GM21737 (cell line): ENCODE measurements at regions not wholly inside any gene's neighbourhood (a gene's known extent, or its start where the extent isn't known, plus 50 kb on each side); places are given as distances from the start of the nearest gene placed in this dataset.
"Not testable (repeated sequence)": the region's sequence is repeated elsewhere in the genome, so short reads cannot be mapped to it uniquely, and the experiment has no call there.

Experiments
- ATAC-seq: cut with Tn5 transposase; IDR thresholded peaks from one replicate; pipeline ENCODE4 v1.9.1; 2021; ENCODE audit warnings: mild to moderate bottlenecking, moderate library complexity; ENCODE audit not compliant: unreplicated experiment

DNA sequence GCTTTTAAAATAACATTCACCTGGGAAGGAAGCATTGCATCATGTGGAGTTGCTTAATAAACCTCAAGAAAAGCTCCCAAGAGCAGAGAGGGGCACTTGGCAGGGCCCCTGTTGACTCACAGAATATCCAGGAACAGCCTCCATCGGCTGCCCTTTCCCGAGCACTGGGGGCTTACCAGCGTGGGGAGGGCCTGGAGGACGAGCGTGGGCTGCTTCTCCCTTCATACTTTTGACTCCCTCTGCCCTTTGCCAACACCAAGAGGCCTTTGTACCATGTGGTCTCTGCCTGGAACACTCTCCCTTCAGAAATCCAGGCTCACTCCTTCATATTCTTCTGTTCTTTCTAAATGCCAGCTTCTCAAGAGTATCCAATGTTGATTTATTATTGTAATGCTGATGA is 492.1 kb upstream of the TMEM132C start:
- ATAC-seq = no peak

DNA sequence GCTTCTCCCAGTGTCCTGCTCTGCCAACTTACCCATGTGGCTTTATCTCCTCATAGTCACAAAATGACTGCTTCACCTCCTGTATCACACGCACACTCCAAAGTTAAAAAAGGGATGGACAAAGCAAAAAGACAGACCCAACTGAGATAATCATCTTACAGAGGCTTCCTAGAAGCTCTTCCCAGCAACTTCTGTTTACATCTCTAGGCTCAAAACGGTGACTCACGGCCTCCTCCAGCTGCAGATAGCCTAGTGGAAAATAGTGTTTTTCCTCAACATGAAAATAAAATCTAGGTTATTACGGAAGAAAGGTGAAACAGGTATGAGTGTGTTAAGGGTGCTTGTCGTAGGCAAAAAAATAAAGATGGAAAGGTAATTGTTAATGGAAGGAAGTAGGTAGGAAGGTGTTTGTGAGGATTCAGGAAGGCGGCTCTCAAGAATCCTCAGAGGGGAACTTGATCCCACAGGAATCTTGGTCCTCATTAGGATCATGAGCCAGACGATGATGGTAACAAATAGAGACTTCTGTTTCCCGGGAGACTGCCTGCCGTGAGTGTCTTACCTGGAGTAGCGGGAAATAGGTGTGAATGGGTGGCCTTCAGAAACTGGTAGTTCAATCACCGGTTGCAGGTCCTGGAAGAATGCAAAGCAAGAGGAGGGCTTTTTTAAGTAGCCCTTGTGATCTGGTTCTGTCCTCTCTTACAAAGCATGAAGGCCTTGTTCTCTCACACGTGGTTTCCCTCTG is 487.5 kb upstream of the TMEM132C start:
- ATAC-seq = no peak

DNA sequence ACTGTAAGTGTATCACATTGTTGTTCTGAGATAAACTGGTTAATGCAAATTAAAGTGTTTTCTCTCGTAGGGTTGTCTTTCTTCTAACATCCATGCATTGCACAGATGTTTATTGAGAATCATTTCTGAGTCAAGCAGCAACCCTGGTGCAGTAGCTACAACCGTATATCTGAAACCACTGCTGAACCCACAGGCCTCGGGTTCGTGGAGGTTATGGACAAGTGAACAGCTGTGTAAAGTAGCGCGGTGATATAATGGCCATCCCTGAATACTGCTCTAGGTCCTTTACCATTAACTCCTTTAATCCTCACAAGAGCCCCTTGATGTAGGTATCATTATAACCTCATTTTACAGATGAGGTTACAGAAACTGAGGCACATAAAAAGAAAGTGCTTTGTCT is 486.1 kb upstream of the TMEM132C start:
- ATAC-seq = no peak

DNA sequence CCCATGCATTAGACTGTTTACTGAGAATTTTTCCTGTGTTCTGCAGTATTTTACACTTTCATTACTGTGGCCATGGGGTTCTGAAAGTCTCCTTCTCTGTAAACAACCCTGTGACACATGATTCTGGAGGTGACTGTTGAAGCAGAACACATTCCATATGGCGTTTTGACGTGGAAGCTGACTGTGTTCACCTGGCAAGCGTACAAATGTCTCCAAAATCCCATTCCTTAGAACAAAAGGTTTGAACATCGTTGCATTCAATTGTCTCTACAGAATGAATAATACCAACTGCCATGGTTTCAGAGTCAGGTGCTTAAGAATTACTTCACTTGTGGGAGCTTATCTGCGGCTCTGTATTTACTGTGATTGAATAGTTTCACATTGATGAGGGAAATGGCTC is 485.6 kb upstream of the TMEM132C start:
- no peak for ATAC-seq

DNA sequence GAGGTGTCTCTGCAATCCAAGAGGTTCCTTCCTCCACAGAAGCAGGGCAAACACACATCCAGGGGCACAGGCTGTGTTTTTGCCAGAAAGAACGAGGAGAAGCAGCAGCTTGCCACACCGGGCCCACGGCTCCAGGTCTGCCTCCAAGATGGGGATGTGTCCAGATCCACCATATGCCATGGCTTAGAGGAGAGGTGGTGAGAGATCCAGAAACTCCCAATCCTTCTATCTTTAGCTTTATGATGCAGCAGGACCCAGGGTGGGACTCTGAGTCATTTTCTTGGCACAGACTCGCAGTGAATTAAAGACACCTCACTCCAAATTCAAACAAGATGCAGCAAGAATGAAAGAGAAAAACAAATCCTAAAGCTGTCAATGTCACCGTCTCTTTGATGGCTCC is 481.4 kb upstream of the TMEM132C start:
- ATAC-seq = no peak

DNA sequence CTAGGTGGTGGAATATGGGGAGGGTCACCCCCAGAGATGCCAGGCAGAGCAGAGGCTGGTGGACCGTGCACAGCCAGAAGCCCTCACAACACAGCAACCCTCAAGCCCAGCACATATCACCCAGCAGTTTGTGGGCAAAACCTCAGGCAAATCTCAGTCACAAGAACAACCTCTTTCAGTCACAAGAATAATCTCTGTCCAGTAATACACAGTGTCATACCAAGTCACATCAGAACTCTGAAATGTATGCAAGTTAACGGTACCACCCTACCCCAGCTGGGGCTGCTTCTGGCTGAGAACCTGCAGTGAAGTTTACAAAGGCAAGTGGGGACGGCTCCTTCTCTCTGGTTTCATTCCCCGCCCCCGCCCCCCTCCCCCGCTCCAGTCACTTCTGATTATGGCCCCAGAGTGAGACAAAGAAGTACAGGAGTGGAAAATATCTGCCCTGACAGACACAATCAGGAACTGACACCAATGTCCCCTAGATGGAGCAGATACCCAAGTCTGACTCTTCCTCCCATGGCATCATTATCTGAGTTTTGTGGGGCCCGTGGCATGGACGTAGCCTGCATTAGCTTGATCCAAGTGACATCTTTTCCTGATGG is 480.9 kb upstream of the TMEM132C start:
- no peak for ATAC-seq

DNA sequence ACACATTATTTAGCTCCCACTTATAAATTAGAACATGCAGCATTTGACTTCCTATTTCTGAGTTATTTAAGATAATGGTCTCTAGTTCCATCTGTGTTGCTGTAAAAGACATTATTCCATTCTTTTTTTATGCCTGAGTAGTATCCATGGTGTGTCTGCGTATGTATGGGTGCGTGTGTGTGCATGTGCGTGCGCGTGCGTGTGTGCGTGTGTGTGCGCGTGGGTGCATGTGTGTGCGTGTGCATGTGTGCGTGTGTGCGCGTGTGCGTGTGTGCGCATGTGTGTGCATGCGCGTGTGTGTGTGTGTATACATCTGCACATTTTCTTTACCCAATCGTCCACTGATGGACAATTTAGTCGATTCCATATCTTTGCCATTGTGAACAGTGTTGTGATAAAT is 479.4 kb upstream of the TMEM132C start:
- ATAC-seq = no peak

DNA sequence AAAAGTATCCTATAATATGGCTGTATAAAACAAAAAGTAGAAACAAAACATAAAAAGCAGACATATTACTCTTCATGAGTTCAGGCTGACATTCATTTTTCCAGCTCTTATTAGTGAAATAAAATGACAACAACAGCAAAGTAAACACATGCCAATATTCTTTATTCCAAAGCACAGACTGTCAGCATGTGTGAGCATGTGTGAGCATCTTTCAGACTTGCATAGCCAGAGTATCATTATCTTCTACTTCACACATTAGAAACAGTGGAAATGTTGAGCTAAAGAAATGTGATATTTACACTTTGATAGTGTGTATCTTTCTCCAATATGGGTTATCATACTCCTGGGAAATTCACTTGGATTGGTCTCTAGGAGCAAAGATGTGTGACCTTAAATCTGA is 476.6 kb upstream of the TMEM132C start:
- no peak for ATAC-seq

DNA sequence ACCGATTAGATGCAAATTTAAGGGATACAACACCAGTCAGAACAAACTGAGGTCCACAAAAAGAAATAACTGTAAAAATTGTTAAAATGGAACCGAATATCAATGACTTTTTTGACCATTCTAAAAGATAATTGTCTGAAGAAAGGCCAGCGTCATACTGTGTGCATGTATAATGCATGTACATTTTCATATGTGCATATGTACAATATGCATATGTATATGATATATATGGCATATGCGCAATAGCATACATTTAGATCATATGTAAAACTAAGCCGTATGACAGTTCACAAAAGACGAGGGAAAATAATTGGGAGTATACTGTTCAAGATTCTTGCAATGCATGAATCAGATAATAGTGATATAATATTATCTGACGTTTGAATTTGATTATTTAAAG is 475.8 kb upstream of the TMEM132C start:
- ATAC-seq = no peak

DNA sequence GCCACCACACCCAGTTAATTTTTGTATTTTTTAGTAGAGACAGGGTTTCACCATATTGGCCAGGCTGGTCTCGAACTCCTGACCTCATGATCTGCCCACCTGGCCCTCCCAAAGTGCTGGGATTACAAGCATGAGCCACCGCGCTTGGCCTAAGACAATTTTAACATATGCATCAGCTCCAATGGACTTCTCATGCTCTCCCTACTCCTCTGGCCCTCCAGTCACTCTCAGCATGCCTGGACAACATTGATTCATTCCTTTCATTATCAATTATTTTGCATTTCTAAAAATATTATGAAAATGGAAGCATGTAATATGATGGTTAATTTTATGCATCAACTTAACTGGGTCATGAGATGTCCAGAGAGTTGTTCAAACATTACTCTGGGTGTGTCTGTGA is 469.1 kb upstream of the TMEM132C start:
- no peak for ATAC-seq

DNA sequence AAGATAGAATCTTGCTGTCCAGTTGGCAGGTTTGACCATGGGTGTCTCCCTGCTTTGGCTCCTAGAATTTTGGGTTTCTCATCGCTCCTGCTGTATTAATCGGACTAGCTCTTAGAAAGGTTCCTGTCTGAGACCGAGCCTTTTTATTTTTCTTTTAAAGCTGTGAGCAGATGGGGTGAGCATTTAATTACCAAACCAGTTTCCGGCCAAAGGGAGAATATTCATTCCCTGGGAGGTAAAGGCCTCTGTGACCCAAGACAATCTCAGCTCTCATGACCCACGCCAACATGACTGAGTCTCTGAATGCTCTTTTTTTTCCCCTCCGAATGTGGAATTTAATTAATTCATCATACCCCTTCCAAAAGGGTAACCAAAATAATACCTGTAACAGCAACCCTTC is 464.7 kb upstream of the TMEM132C start:
- no peak for ATAC-seq

DNA sequence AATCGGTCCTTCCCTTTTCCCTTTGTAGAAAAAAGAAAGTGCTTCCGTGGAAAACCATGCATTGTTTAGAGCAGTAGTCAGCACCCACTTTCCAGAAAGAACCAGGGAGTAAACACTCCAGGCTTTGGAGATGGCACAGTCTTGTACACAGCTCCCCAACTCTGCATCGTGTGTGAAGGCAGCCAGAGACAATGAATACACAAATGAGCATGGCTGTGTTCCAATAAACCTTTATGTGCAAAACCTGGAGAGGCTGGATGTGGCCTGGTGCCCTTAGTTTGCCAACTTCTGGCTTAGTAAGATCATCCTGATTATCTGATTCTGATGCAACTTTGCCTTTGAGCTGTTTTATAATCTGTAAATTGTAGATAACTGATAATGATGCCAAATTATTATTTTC is 463.4 kb upstream of the TMEM132C start:
- ATAC-seq = no peak

DNA sequence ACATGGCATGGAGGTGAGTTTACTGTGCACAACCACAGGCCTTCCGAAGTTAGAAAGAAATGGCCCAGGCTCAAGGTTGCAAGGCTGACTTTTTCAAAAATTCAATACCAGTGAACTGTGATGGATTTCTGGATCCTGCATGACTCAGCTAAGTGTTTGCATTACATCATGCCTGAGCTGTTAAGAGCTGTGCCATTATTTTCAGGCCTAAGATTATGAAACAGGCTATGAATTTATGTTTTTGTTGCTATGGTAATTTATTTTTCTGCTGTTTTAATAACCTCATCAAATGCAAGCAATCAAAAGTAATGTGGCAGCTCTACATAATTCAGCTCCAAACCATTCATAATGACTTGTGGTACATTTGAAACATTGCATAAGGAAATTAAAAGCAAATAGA is 457.7 kb upstream of the TMEM132C start:
- ATAC-seq = no peak

DNA sequence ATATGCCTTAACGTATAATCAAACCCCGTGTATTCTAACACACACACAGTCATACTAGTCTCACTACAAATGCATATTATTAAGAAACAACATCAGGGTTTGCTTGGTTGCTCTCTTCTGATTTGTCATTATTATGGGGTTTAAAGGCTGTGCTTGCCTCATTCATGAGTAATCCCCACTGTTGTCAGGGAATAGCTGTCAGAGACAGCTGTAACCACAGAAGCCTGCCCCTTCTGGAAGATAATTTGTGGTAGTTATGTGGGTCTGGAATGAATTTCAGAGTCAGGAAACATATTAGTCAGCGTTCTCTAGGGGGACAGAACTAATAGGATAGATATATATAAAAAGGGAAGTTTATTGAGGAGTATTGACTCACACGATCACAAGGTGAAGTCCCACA is 456.9 kb upstream of the TMEM132C start:
- ATAC-seq = no peak

DNA sequence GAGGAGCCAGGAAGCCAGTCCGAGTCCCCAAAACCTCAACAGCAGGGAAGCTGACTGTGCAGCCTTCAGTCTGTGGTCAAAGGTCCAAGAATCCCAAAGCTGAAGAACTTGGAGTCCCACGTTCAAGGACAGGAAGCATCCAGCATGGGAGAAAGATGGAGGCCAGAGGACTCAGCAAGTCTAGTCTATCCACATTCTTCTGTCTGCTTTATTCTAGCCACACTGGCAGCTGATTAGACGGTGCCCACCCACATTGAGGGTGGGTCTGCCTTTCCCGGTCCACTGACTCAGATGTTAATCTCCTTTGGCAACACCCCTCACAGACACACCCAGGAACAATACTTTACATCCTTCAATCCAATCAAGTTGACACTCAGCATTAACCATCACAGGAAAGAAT is 456.5 kb upstream of the TMEM132C start:
- ATAC-seq = not testable (repeated sequence)

DNA sequence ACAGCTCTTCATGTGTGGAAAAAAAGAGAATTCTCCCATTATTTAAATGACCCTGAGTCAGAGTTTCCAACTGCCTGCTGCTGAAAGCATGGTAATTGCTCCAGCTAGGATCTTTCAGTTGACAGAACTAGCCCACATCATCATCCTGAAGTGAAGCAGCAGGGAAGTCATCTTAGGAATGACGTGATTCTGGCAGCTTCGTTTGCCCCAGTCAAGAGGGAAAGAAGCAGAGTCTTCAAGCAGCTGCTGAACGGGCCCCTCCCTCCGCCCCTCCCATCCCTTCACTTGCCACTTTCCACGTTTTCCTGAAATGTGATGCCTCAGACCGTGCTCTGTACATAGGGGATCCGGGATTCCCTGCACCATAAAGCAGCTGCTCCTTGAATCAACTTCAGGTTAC is 455.0 kb upstream of the TMEM132C start:
- ATAC-seq = no peak

DNA sequence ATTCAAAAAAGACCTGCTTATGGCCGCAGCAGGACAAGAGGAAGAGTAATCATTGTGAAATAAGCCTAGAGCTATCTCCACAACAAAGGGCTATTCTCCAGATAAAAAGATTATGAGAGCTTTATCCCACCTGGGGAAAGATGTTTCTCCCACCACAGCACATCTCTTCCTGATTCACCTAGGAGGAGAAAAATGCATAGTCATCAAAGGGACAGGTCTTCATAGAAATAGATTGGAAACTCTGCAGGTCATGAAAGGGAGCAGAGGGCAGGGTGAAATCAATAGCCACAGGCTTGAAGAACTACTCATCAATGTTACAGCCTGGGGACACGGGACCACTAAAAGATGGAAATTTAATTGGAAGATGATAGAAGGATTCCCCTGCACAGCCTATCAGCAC is 453.8 kb upstream of the TMEM132C start:
- ATAC-seq = no peak

DNA sequence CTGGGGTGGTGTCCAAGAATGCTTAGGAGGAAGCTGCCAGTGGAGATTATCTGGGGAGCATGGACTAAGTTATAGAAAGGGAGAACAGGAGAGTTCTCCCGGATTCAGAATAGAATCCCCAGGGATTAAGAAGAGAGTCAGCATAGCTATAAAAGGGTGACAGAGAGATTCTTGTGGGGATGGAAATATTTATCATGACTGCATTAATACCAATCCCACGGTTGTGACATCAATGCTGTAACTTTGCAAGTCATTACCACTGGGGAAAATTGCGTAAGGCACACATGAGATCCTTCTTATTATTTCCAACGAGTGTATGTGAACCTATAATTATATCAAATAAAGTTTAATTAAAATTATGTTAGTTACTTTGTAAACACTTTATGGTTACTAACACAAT is 447.9 kb upstream of the TMEM132C start:
- no peak for ATAC-seq

DNA sequence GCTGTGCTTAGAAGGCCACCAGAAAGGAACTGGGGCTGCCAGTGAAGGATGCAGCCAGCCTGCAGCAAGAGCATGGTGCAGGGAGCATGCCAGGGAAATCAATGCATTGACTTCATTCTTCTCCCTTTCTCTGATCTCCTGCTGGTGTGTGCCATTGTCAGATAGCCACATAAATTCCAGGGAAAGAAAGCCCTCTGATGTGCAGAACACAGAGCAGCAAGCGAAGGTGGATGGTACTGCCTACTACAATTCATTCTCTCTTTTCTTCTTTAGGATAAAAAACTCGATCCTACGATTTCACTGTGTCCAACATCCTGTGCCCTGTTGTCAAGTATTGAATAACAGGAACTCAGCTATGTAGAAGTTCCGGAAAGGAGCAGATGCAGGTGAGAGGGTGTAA is 446.7 kb upstream of the TMEM132C start:
- no peak for ATAC-seq

DNA sequence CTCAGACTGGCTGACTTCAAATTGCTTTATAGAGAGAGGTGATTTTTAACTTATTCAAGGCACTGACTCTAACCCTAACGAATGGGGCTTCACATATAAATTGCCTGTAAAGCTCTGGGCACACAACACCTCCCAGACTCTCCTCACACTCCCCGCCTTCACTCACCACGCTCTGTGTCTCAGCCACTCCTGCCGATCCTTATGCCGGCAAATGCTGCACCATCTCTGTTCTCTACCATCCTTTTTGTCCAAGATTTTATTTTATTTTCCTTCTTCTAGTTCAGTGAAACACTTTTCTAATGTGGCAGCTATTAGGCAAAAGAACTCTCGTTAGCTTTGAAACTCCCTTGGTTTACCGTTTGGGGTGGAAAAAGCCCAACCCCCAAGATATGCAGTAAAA is 446.1 kb upstream of the TMEM132C start:
- ATAC-seq = no peak

DNA sequence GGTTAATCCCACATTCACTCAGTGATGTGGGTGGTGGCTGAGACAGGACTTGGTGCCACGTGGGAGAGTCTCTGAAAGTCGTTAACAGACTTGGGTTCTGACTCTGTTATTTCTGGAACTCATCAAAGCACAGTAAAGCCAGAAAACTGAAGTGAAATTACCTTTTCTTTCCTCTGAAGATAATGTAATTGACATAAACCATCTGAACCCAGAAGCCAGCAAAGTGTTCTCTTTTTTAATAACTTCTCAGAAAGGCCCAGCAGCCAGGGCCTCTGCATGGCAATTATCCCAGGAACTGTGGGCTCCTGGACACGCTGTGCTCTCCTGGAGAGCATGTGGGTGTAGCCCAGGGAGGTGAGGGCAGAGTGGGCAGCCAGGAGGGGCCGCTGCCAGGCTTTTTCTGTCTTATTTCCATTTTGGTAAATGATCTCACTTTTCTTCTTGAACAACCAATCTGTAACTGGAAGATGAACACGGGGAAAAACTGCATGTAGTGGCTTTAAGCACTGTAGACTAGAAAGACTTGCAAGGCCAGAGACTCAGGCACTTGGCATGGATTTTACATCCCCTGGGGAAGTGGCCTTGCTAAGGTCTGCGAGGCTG is 444.1 kb upstream of the TMEM132C start:
- ATAC-seq = no peak

DNA sequence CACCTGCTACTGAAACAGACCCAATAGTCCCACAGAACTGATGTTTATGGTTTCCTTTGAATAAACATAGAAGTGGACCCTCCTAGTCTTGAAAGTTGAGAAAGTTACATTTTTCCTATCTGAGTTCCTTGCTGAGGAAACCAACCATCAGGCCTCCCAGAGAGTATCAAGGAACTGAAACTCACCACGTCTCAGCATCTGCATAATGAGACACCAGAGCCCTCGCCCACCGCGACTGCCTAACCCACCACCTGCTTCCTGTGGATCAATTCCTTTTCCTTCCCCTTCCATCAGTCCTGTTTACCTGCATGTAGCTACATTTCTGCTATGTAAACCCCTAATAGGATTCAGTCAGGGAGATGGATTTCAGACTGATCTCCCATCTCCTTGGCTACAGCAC is 443.2 kb upstream of the TMEM132C start:
- no peak for ATAC-seq
